GM23338 (cell line): ENCODE measurements at regions not wholly inside any gene's neighbourhood (a gene's known extent, or its start where the extent isn't known, plus 50 kb on each side); places are given as distances from the start of the nearest gene placed in this dataset.

Source experiments
- CREB1 ChIP-seq: fragments of 250-450 bp; sonication (Bioruptor Pico); IDR thresholded peaks from 2 replicates; pipeline ENCODE4 v1.5.0; 2020; ENCODE audit warnings: low read depth, mild to moderate bottlenecking, moderate library complexity
- CTCF ChIP-seq, 2 experiments: fragments of 200-600 bp in 1 of 2; sonication (generic) in 1 of 2; conservative IDR thresholded peaks; 2 replicates each; pipeline versions ENCODE4 v1.5.1 to v1.6.1; 2016 to 2017; ENCODE audit warnings: antibody characterized with exemption in 2 of 2, low read depth in 2 of 2, mild to moderate bottlenecking in 2 of 2, moderate library complexity in 1 of 2
- EZH2phosphoT487 ChIP-seq: fragments of 200-600 bp; sonication (generic); IDR thresholded peaks from one replicate; pipeline ENCODE4 v1.8.1; 2018; ENCODE audit warnings: antibody characterized with exemption; ENCODE audit not compliant: unreplicated experiment
- POLR2AphosphoS5 ChIP-seq: IDR thresholded peaks from 2 replicates; pipeline ENCODE4 v1.6.1; 2016; ENCODE audit warnings: antibody characterized with exemption, low read depth
- REST ChIP-seq: IDR thresholded peaks from one replicate; pipeline ENCODE4 v1.6.1; 2018; ENCODE audit warnings: antibody characterized with exemption; ENCODE audit not compliant: unreplicated experiment

GRCh38 chr13:56837161-56837560, 303.6 kb upstream of the PRR20A start:
- TF ChIP-seq CTCF (conservative IDR thresholded peaks at IDR 0.05; ENCODE audit: low read depth in 2 of 2) (no peak), EZH2phosphoT487 (no peak), POLR2AphosphoS5 (no peak), REST (no peak), CREB1 (no peak)
